Skeletal muscle cell (primary cell): ENCODE measurements at regions not wholly inside any gene's neighbourhood (a gene's known extent, or its start where the extent isn't known, plus 50 kb on each side); places are given as distances from the start of the nearest gene placed in this dataset.

Source experiments
- DNase-seq: peaks from one replicate; pipeline ENCODE4 v3.0.0-alpha.2; 2010; ENCODE audit warnings: low read depth
- H3K4me3 ChIP-seq: 2 replicates; pipeline ENCODE4 v1.5.1; 2011; ENCODE audit warnings: low read depth, mild to moderate bottlenecking, control low read depth, low read length, moderate library complexity

GRCh38 chr11:112597286-112597790 is 336.7 kb upstream of the PLET1 start:
- no peak for DNase-seq
- no peak overlapping the region for H3K4me3 ChIP-seq

GRCh38 chr11:112599265-112599664 is 338.6 kb upstream of the PLET1 start:
- no peak for DNase-seq
- H3K4me3 ChIP-seq = no peak overlapping the region

- H3K4me3 ChIP-seq = no peak overlapping the region
- no peak for DNase-seq
These were observed 339.3 kb upstream of the PLET1 start for GRCh38 chr11:112599856-112600533.

GRCh38 chr11:112605093-112605666 is 344.5 kb upstream of the PLET1 start:
- no peak overlapping the region for H3K4me3 ChIP-seq
- DNase-seq = no peak

GRCh38 chr11:112606656-112607055 is 346.0 kb upstream of the PLET1 start:
- DNase-seq = no peak
- no peak overlapping the region for H3K4me3 ChIP-seq

GRCh38 chr11:112608509-112608908 is 347.8 kb upstream of the PLET1 start:
- no peak overlapping the region for H3K4me3 ChIP-seq
- DNase-seq = no peak

- DNase-seq = no peak
- H3K4me3 ChIP-seq = no peak overlapping the region
These were observed 349.8 kb upstream of the PLET1 start for GRCh38 chr11:112610494-112610893.

- H3K4me3 ChIP-seq = no peak overlapping the region
- DNase-seq = no peak
These were observed 350.0 kb upstream of the NCAM1 start for GRCh38 chr11:112610996-112611750.

- DNase-seq = no peak
- H3K4me3 ChIP-seq = no peak overlapping the region
These were observed 349.4 kb upstream of the NCAM1 start for GRCh38 chr11:112611771-112612170.

- DNase-seq = no peak
- H3K4me3 ChIP-seq = no peak overlapping the region
These were observed 348.9 kb upstream of the NCAM1 start for GRCh38 chr11:112612250-112612849.

- DNase-seq = no peak
- H3K4me3 ChIP-seq = no peak overlapping the region
These were observed 347.9 kb upstream of the NCAM1 start for GRCh38 chr11:112613051-112613972.

GRCh38 chr11:112614605-112615004 is 346.6 kb upstream of the NCAM1 start:
- DNase-seq = no peak
- no peak overlapping the region for H3K4me3 ChIP-seq

- DNase-seq = no peak
- no peak overlapping the region for H3K4me3 ChIP-seq
These were observed 346.0 kb upstream of the NCAM1 start for GRCh38 chr11:112615238-112615637.

- H3K4me3 ChIP-seq = no peak overlapping the region
- no peak for DNase-seq
These were observed 345.3 kb upstream of the NCAM1 start for GRCh38 chr11:112615891-112616290.

- H3K4me3 ChIP-seq = no peak overlapping the region
- DNase-seq = no peak
These were observed 344.7 kb upstream of the NCAM1 start for GRCh38 chr11:112616327-112617097.

GRCh38 chr11:112617098-112617425 is 344.2 kb upstream of the NCAM1 start:
- no peak overlapping the region for H3K4me3 ChIP-seq
- no peak for DNase-seq

GRCh38 chr11:112617977-112618826 is 343.0 kb upstream of the NCAM1 start:
- H3K4me3 ChIP-seq = no peak overlapping the region
- no peak for DNase-seq

GRCh38 chr11:112619106-112619505 is 342.1 kb upstream of the NCAM1 start:
- no peak overlapping the region for H3K4me3 ChIP-seq
- no peak for DNase-seq
